B cell (primary cell): ENCODE measurements at regions not wholly inside any gene's neighbourhood (a gene's known extent, or its start where the extent isn't known, plus 50 kb on each side); places are given as distances from the start of the nearest gene placed in this dataset.

Experiments used
- ATAC-seq: fragments of 200-7000 bp; cut with Tn5 transposase; one replicate; pipeline ENCODE4 v1.10.0; 2021; ENCODE audit warnings: low read depth, mild to moderate bottlenecking, moderate number of reproducible peaks, moderate library complexity
- CTCF ChIA-PET: fragments of 350-600 bp; sonication (Branson Sonifier 250); formaldehyde crosslinking; loops from one replicate; lab custom pipeline; 2021; ENCODE audit warnings: antibody characterized with exemption, inconsistent platforms; lab: Charles Lee
- POLR2A ChIA-PET: fragments of 350-600 bp; sonication (Branson Sonifier 250); formaldehyde crosslinking; loops from one replicate; lab custom pipeline; 2021; ENCODE audit warnings: antibody characterized with exemption; lab: Charles Lee
- DNase-seq: peaks from one replicate; pipeline ENCODE4 v3.0.0; 2013
- H2AFZ ChIP-seq: 2 replicates; pipeline ENCODE4 v1.6.1; 2012; ENCODE audit warnings: mild to moderate bottlenecking, low read depth, low read length; ENCODE audit not compliant: insufficient read depth, poor library complexity, severe bottlenecking
- H3K27ac ChIP-seq, 2 donors: 1 replicate in 1 of 2; 2 replicates in 1 of 2; pipeline ENCODE4 v1.5.1; 2012 to 2013; ENCODE audit warnings: low read length in 2 of 2, mild to moderate bottlenecking in 2 of 2, moderate library complexity in 1 of 2
- H3K27me3 ChIP-seq, 4 experiments: fragments of 200-600 bp in 1 of 4; sonication (generic) in 1 of 4; replicated peaks in 1 of 4; 1 replicate in 2 of 4; 2 replicates in 2 of 4; pipeline versions ENCODE4 v1.6.1 to v1.7.0; 2013 to 2016; ENCODE audit warnings: low read length in 3 of 4, mild to moderate bottlenecking in 2 of 4, mixed read lengths in 1 of 4, moderate library complexity in 1 of 4; ENCODE audit not compliant: insufficient read depth in 4 of 4, control insufficient read depth in 3 of 4; ENCODE audit errors: control extremely low read depth in 1 of 4
- H3K36me3 ChIP-seq, 2 experiments: replicated peaks in 1 of 2; 1 replicate in 1 of 2; 2 replicates in 1 of 2; pipeline versions ENCODE4 v1.6.1 to v1.7.1; 2013; ENCODE audit warnings: low read length in 1 of 2; ENCODE audit not compliant: insufficient read depth in 2 of 2, control insufficient read depth in 1 of 2; ENCODE audit errors: control extremely low read depth in 1 of 2, extremely low read depth in 1 of 2
- H3K4me1 ChIP-seq, 2 donors: fragments of 200-600 bp in 1 of 2; sonication (generic) in 1 of 2; 1 replicate in 1 of 2; 2 replicates in 1 of 2; pipeline versions ENCODE4 v1.5.1 to v1.6.1; 2013 to 2017; ENCODE audit warnings: low read length in 2 of 2; ENCODE audit not compliant: control insufficient read depth in 2 of 2, insufficient read depth in 2 of 2
- H3K4me2 ChIP-seq: replicated peaks from 2 replicates; pipeline ENCODE3; 2012; ENCODE audit warnings: mild to moderate bottlenecking, low read depth, low read length; ENCODE audit not compliant: poor library complexity, severe bottlenecking
- H3K4me3 ChIP-seq, 5 experiments: fragments of 200-600 bp in 1 of 5; sonication (generic) in 1 of 5; 1 replicate in 3 of 5; 2 replicates in 2 of 5; pipeline versions ENCODE4 v1.5.1 to v1.7.0; 2011 to 2016; ENCODE audit warnings: low read length in 4 of 5, mild to moderate bottlenecking in 4 of 5, low read depth in 2 of 5, control low read depth in 1 of 5, moderate library complexity in 1 of 5; ENCODE audit not compliant: insufficient read depth in 1 of 5; ENCODE audit errors: control extremely low read depth in 1 of 5, extremely low read depth in 1 of 5
- H3K79me2 ChIP-seq: fragments of 200-600 bp; sonication (generic); one replicate; pipeline ENCODE4 v1.6.0; 2016; ENCODE audit warnings: low read length; ENCODE audit not compliant: control insufficient read depth, insufficient read depth
- H3K9ac ChIP-seq: fragments of 200-600 bp; sonication (generic); 2 replicates; pipeline ENCODE4 v1.6.1; 2017; ENCODE audit warnings: mild to moderate bottlenecking, low read length, moderate library complexity
- H3K9me3 ChIP-seq, 3 donors: one replicate each; pipeline versions ENCODE4 v1.6.1 to v1.7.1; 2013; ENCODE audit warnings: low read length in 2 of 3; ENCODE audit not compliant: control insufficient read depth in 2 of 3, insufficient read depth in 1 of 3; ENCODE audit errors: control extremely low read depth in 1 of 3
- H4K20me1 ChIP-seq: 2 replicates; pipeline ENCODE4 v1.6.0; 2012; ENCODE audit warnings: mild to moderate bottlenecking, low read length; ENCODE audit not compliant: insufficient read depth, control insufficient read depth, poor library complexity, severe bottlenecking
- H3K27ac Mint-ChIP-seq: one replicate; pipeline ENCODE4 v1.8.0; 2021; ENCODE audit warnings: mixed read lengths
- H3K27me3 Mint-ChIP-seq: one replicate; pipeline ENCODE4 v1.8.0; 2021; ENCODE audit warnings: mixed read lengths
- H3K4me1 Mint-ChIP-seq: one replicate; pipeline ENCODE4 v1.8.0; 2021; ENCODE audit warnings: mixed read lengths
- H3K4me3 Mint-ChIP-seq: one replicate; pipeline ENCODE4 v1.8.0; 2021; ENCODE audit warnings: mixed read lengths
- H3K9me3 Mint-ChIP-seq: one replicate; pipeline ENCODE4 v1.8.0; 2022; ENCODE audit warnings: mixed read lengths; ENCODE audit not compliant: insufficient read depth
- EZH2 ChIP-seq: IDR thresholded peaks from 2 replicates; pipeline ENCODE4 v1.6.1; 2012; ENCODE audit warnings: borderline replicate concordance, low read depth, mild to moderate bottlenecking, moderate library complexity, low read length; ENCODE audit not compliant: insufficient read depth, poor library complexity, severe bottlenecking
- WGBS: methylation state at CpG from one replicate; pipeline ENCODE4 v1.1.5; 2013; ENCODE audit warnings: missing lambda C conversion rate; ENCODE audit not compliant: insufficient coverage; 5-methylcytosine and 5-hydroxymethylcytosine counted together
- intact Hi-C: fragments of 100-400 bp; cut with micrococcal nuclease; formaldehyde crosslinking; loops from one replicate; pipeline ENCODE4 v1.10.0; 2022
- TF ChIP-seq, protein P1 (sequence below): fragments of 200-600 bp; IDR thresholded peaks from one replicate; pipeline ENCODE4 v1.8.0; 2022; ENCODE audit warnings: antibody characterized with exemption, mild to moderate bottlenecking

DNA sequence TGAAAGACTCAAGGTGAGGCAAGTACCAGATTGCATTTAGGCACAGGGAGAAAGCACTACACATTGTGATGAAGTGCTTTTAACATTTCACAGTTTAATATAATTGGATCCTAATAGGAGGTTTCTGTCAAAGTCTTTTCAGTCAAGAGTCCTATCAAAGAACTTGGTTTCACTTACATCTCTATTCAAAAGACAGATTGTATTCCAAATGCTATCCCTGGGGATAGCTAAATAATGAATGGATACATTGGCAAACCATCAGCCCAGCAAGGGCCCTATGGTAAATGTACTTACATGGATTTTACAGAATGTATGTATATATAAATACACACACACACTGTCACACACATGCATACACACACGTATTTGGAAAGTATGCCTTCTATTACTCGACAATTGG is 655.5 kb upstream of the FLRT2 start:
- no peak overlapping the region for H3K27ac ChIP-seq
- TF ChIP-seq, protein P1, sequence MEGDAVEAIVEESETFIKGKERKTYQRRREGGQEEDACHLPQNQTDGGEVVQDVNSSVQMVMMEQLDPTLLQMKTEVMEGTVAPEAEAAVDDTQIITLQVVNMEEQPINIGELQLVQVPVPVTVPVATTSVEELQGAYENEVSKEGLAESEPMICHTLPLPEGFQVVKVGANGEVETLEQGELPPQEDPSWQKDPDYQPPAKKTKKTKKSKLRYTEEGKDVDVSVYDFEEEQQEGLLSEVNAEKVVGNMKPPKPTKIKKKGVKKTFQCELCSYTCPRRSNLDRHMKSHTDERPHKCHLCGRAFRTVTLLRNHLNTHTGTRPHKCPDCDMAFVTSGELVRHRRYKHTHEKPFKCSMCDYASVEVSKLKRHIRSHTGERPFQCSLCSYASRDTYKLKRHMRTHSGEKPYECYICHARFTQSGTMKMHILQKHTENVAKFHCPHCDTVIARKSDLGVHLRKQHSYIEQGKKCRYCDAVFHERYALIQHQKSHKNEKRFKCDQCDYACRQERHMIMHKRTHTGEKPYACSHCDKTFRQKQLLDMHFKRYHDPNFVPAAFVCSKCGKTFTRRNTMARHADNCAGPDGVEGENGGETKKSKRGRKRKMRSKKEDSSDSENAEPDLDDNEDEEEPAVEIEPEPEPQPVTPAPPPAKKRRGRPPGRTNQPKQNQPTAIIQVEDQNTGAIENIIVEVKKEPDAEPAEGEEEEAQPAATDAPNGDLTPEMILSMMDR: no peak
- TF ChIP-seq EZH2: no peak
- ChIA-PET CTCF (no interaction called here), POLR2A (no interaction called here)
- DNase-seq (no peak), ATAC-seq (no peak)
- H3K4me2 ChIP-seq: no peak overlapping the region
- no peaks in the 10 kb centered on the region for H3K4me1 ChIP-seq
- no peaks in the 10 kb centered on the region for H3K36me3 ChIP-seq
- Mint-ChIP-seq H3K4me1 (no peaks in the 10 kb centered on the region), H3K27ac (no peak overlapping the region), H3K27me3 (no peaks in the 10 kb centered on the region), H3K9me3 (peaks cover 5% of the 10 kb centered on the region), H3K4me3 (no peak overlapping the region)
- intact Hi-C loops: no loop called here
- H3K9ac ChIP-seq: no peak overlapping the region
- WGBS: no CpG with 5 or more reads among the region's 2 CpGs
- no peaks in the 10 kb centered on the region for H3K9me3 ChIP-seq
- H3K4me3 ChIP-seq: no peak overlapping the region
- H3K79me2 ChIP-seq: no peaks in the 10 kb centered on the region
- H4K20me1 ChIP-seq: no peaks in the 10 kb centered on the region
- H2AFZ ChIP-seq: no peak overlapping the region
- H3K27me3 ChIP-seq: no peaks in the 10 kb centered on the region

DNA sequence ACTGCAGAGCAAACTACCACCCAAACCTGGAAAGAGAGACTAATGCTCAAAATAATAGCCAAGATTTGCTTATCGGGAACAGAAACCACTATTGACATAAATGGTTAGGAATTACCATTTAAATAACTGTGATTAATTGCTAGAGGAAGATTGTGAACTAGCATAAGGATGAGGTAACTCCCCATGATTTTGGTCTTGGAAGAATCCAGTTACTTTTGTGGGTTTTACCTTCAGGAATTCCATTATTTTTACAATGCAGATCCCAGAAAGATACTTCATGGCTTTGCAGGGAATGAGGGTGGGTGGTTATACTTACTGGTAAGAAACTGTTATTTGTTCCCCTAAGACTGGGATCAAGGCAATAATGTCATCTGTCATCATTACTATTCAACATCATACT is 652.9 kb upstream of the FLRT2 start:
- H3K4me2 ChIP-seq: no peak overlapping the region
- intact Hi-C loops: no loop called here
- H3K9me3 Mint-ChIP-seq: no peaks in the 10 kb centered on the region

More for the DNA sequence above, 652.9 kb upstream of the FLRT2 start:
- Histone ChIP-seq H3K27ac (no peak overlapping the region), H3K4me3 (no peak overlapping the region), H3K4me1 (no peaks in the 10 kb centered on the region), H3K9me3 (no peaks in the 10 kb centered on the region), H2AFZ (no peak overlapping the region), H3K36me3 (no peaks in the 10 kb centered on the region), H3K79me2 (no peaks in the 10 kb centered on the region), H3K27me3 (no peaks in the 10 kb centered on the region), H4K20me1 (no peaks in the 10 kb centered on the region), H3K9ac (no peak overlapping the region)
- Mint-ChIP-seq H3K4me3 (no peak overlapping the region), H3K27me3 (no peaks in the 10 kb centered on the region), H3K27ac (no peak overlapping the region), H3K4me1 (no peaks in the 10 kb centered on the region)
- no peak for ATAC-seq
- WGBS: no CpG with 5 or more reads among the region's 1 CpG
- TF ChIP-seq, protein P1: no peak
- no peak for TF ChIP-seq EZH2
- ChIA-PET POLR2A (no interaction called here), CTCF (no interaction called here)
- no peak for DNase-seq
